Neural progenitor cell (in vitro differentiated cells): ENCODE measurements at regions not wholly inside any gene's neighbourhood (a gene's known extent, or its start where the extent isn't known, plus 50 kb on each side); places are given as distances from the start of the nearest gene placed in this dataset.

Experiments
- DNase-seq: peaks from one replicate; pipeline ENCODE4 v3.0.0-alpha.2; 2016; ENCODE audit warnings: low spot score
- H2AFZ ChIP-seq: fragments of 200-600 bp; sonication (generic); replicated peaks from 2 replicates; pipeline ENCODE4 v1.6.1; 2016; ENCODE audit warnings: antibody characterized with exemption
- H3F3A ChIP-seq: fragments of 200-600 bp; sonication (generic); 2 replicates; pipeline ENCODE4 v1.6.1; 2016; ENCODE audit warnings: antibody characterized with exemption, low read depth
- H3K27ac ChIP-seq: fragments of 200-600 bp; sonication (generic); 2 replicates; pipeline ENCODE4 v1.5.1; 2016; ENCODE audit warnings: mild to moderate bottlenecking
- H3K27me3 ChIP-seq: fragments of 200-600 bp; sonication (generic); 2 replicates; pipeline ENCODE4 v1.6.1; 2016; ENCODE audit warnings: mild to moderate bottlenecking, moderate library complexity
- H3K36me3 ChIP-seq: fragments of 200-600 bp; sonication (generic); 2 replicates; pipeline ENCODE4 v1.5.1; 2016
- H3K4me1 ChIP-seq: fragments of 200-600 bp; sonication (generic); 2 replicates; pipeline ENCODE4 v1.6.1; 2016; ENCODE audit warnings: mixed run types
- H3K4me2 ChIP-seq: fragments of 200-600 bp; sonication (generic); 2 replicates; pipeline ENCODE4 v1.6.1; 2016
- H3K4me3 ChIP-seq: fragments of 200-600 bp; sonication (generic); 2 replicates; pipeline ENCODE4 v1.5.1; 2016
- H3K79me2 ChIP-seq: fragments of 200-600 bp; sonication (generic); 2 replicates; pipeline ENCODE4 v1.6.1; 2016; ENCODE audit warnings: low read depth
- H3K9ac ChIP-seq: fragments of 200-600 bp; sonication (generic); 2 replicates; pipeline ENCODE4 v1.6.1; 2016
- H3K9me3 ChIP-seq: fragments of 200-600 bp; sonication (generic); 2 replicates; pipeline ENCODE4 v1.5.1; 2016; ENCODE audit warnings: low read depth
- H4K20me1 ChIP-seq: fragments of 200-600 bp; sonication (generic); 2 replicates; pipeline ENCODE4 v1.6.1; 2016; ENCODE audit warnings: low read depth
- H3K27ac Mint-ChIP-seq: 3 replicates; pipeline ENCODE4 v1.8.0; 2021; ENCODE audit warnings: mixed read lengths
- H3K27me3 Mint-ChIP-seq: 2 replicates; pipeline ENCODE4 v1.8.0; 2022; ENCODE audit warnings: low read depth, mild to moderate bottlenecking, inconsistent platforms, moderate library complexity, mixed read lengths; ENCODE audit not compliant: insufficient read depth
- H3K36me3 Mint-ChIP-seq: 3 replicates; pipeline ENCODE4 v1.8.0; 2021; ENCODE audit warnings: mixed read lengths
- H3K4me1 Mint-ChIP-seq: 3 replicates; pipeline ENCODE4 v1.8.0; 2021; ENCODE audit warnings: mixed read lengths
- H3K4me3 Mint-ChIP-seq: 3 replicates; pipeline ENCODE4 v1.8.0; 2021; ENCODE audit warnings: mild to moderate bottlenecking, moderate library complexity, mixed read lengths
- H3K9me3 Mint-ChIP-seq: 3 replicates; pipeline ENCODE4 v1.8.0; 2020; ENCODE audit warnings: mixed read lengths
- CTCF ChIP-seq: fragments of 200-600 bp; sonication (generic); IDR thresholded peaks from 2 replicates; pipeline ENCODE4 v1.5.1; 2017; ENCODE audit warnings: antibody characterized with exemption, mild to moderate bottlenecking
- EZH2 ChIP-seq: fragments of 200-600 bp; sonication (generic); IDR thresholded peaks from 2 replicates; pipeline ENCODE4 v1.6.1; 2017; ENCODE audit warnings: antibody characterized with exemption, mild to moderate bottlenecking, moderate library complexity
- EZH2phosphoT487 ChIP-seq: fragments of 200-600 bp; sonication (generic); IDR thresholded peaks from 2 replicates; pipeline ENCODE4 v1.6.1; 2017; ENCODE audit warnings: antibody characterized with exemption

GRCh38 chr15:46681901-46682300, 1035.4 kb upstream of the SEMA6D start:
- TF ChIP-seq EZH2 (no peak), CTCF (no peak), EZH2phosphoT487 (no peak)

GRCh38 chr15:46682969-46683791, 1034.1 kb upstream of the SEMA6D start:
- Histone ChIP-seq H4K20me1 (no peaks in the 10 kb centered on the region), H2AFZ (no peak overlapping the region), H3K79me2 (no peaks in the 10 kb centered on the region), H3K9me3 (no peaks in the 10 kb centered on the region), H3K36me3 (no peaks in the 10 kb centered on the region), H3K9ac (no peak overlapping the region), H3K4me1 (peaks cover 4% of the 10 kb centered on the region), H3K27ac (no peak overlapping the region), H3K27me3 (no peaks in the 10 kb centered on the region), H3K4me3 (no peak overlapping the region), H3F3A (no peaks in the 10 kb centered on the region), H3K4me2 (no peak overlapping the region)
- no peaks in the 10 kb centered on the region for H3K36me3 Mint-ChIP-seq
- H3K27me3 Mint-ChIP-seq = peaks cover under 1% of the 10 kb centered on the region
- no peak for TF ChIP-seq EZH2
- no peak for TF ChIP-seq CTCF
- no peak for TF ChIP-seq EZH2phosphoT487
- no peaks in the 10 kb centered on the region for H3K9me3 Mint-ChIP-seq
- no peak overlapping the region for H3K4me3 Mint-ChIP-seq
- no peak for DNase-seq
- no peaks in the 10 kb centered on the region for H3K4me1 Mint-ChIP-seq
- H3K27ac Mint-ChIP-seq = no peak overlapping the region

More at GRCh38 chr15:46681901-46682300, 1035.4 kb upstream of the SEMA6D start:
- Histone ChIP-seq H3K27ac (no peak overlapping the region), H3K27me3 (no peaks in the 10 kb centered on the region), H3K36me3 (no peaks in the 10 kb centered on the region), H3K9ac (no peak overlapping the region), H3K79me2 (no peaks in the 10 kb centered on the region), H3K9me3 (no peaks in the 10 kb centered on the region), H3F3A (no peaks in the 10 kb centered on the region), H4K20me1 (no peaks in the 10 kb centered on the region), H3K4me3 (no peak overlapping the region), H2AFZ (no peak overlapping the region), H3K4me1 (peaks cover 4% of the 10 kb centered on the region), H3K4me2 (no peak overlapping the region)
- DNase-seq = no peak
- Mint-ChIP-seq H3K27ac (no peak overlapping the region), H3K36me3 (no peaks in the 10 kb centered on the region), H3K27me3 (no peaks in the 10 kb centered on the region), H3K4me3 (no peak overlapping the region), H3K4me1 (peaks cover 7% of the 10 kb centered on the region), H3K9me3 (no peaks in the 10 kb centered on the region)

GRCh38 chr15:46685096-46685495, 1032.2 kb upstream of the SEMA6D start:
- Histone ChIP-seq H3K27me3 (no peaks in the 10 kb centered on the region), H4K20me1 (no peaks in the 10 kb centered on the region), H3K27ac (no peak overlapping the region), H3K79me2 (no peaks in the 10 kb centered on the region), H3K4me2 (no peak overlapping the region), H3K9ac (no peak overlapping the region), H3K9me3 (no peaks in the 10 kb centered on the region), H3K36me3 (no peaks in the 10 kb centered on the region), H3K4me3 (no peak overlapping the region), H3K4me1 (no peaks in the 10 kb centered on the region), H2AFZ (no peak overlapping the region), H3F3A (no peaks in the 10 kb centered on the region)
- no peaks in the 10 kb centered on the region for H3K4me1 Mint-ChIP-seq
- H3K27me3 Mint-ChIP-seq = peaks cover 2% of the 10 kb centered on the region
- no peak overlapping the region for H3K27ac Mint-ChIP-seq
- TF ChIP-seq EZH2phosphoT487 = no peak
- no peak for TF ChIP-seq CTCF
- TF ChIP-seq EZH2 = no peak
- no peak for DNase-seq
- H3K9me3 Mint-ChIP-seq = no peaks in the 10 kb centered on the region
- H3K4me3 Mint-ChIP-seq = no peak overlapping the region
- no peaks in the 10 kb centered on the region for H3K36me3 Mint-ChIP-seq
